Mesendoderm (in vitro differentiated cells): ENCODE measurements at regions not wholly inside any gene's neighbourhood (a gene's known extent, or its start where the extent isn't known, plus 50 kb on each side); places are given as distances from the start of the nearest gene placed in this dataset.
A peak's percentile ranks its signal among the peaks of the same experiment; 100 is the strongest.

Experiments
- DNase-seq: peaks from one replicate; pipeline ENCODE4 v3.0.0; 2013
- H2AK5ac ChIP-seq: 2 replicates; pipeline ENCODE4 v1.6.1; 2013; ENCODE audit warnings: low read length, inconsistent platforms
- H2BK120ac ChIP-seq: 2 replicates; pipeline ENCODE4 v1.6.1; 2013; ENCODE audit warnings: low read depth, mild to moderate bottlenecking, low read length, moderate library complexity, mixed read lengths
- H2BK15ac ChIP-seq: replicated peaks from 2 replicates; pipeline ENCODE4 v1.6.1; 2013; ENCODE audit warnings: low read depth, mild to moderate bottlenecking, moderate library complexity
- H2BK5ac ChIP-seq: 2 replicates; pipeline ENCODE4 v1.6.1; 2013; ENCODE audit warnings: low read length, inconsistent platforms
- H3K18ac ChIP-seq: 2 replicates; pipeline ENCODE4 v1.6.1; 2013; ENCODE audit warnings: mild to moderate bottlenecking, low read length, mixed read lengths
- H3K23ac ChIP-seq: one replicate; pipeline ENCODE4 v1.6.1; 2013; ENCODE audit warnings: low read length
- H3K27ac ChIP-seq: 2 replicates; pipeline ENCODE4 v1.5.1; 2013; ENCODE audit warnings: low read depth, mild to moderate bottlenecking, inconsistent platforms, low read length, moderate library complexity
- H3K27me3 ChIP-seq: 2 replicates; pipeline ENCODE4 v1.6.1; 2013; ENCODE audit warnings: low read length, control low read depth, mild to moderate bottlenecking, inconsistent platforms; ENCODE audit not compliant: insufficient read depth, poor library complexity
- H3K36me3 ChIP-seq: 2 replicates; pipeline ENCODE4 v1.6.1; 2013; ENCODE audit warnings: low read length, inconsistent platforms; ENCODE audit not compliant: control insufficient read depth, insufficient read depth
- H3K4ac ChIP-seq: one replicate; pipeline ENCODE4 v1.6.1; 2013; ENCODE audit warnings: low read depth, mild to moderate bottlenecking, low read length, moderate library complexity
- H3K4me1 ChIP-seq: 2 replicates; pipeline ENCODE4 v1.6.1; 2013; ENCODE audit warnings: low read depth, low read length, inconsistent platforms; ENCODE audit not compliant: control insufficient read depth
- H3K4me2 ChIP-seq: 2 replicates; pipeline ENCODE4 v1.6.1; 2013; ENCODE audit warnings: low read length
- H3K4me3 ChIP-seq: 2 replicates; pipeline ENCODE4 v1.5.1; 2013; ENCODE audit warnings: mild to moderate bottlenecking, low read length
- H3K56ac ChIP-seq: one replicate; pipeline ENCODE4 v1.6.1; 2013; ENCODE audit warnings: low read length
- H3K79me1 ChIP-seq: 2 replicates; pipeline ENCODE4 v1.6.1; 2013; ENCODE audit warnings: low read length, inconsistent platforms
- H3K79me2 ChIP-seq: 2 replicates; pipeline ENCODE4 v1.6.1; 2013; ENCODE audit warnings: mild to moderate bottlenecking, low read length; ENCODE audit not compliant: control insufficient read depth, insufficient read depth
- H3K9ac ChIP-seq: 2 replicates; pipeline ENCODE4 v1.6.1; 2013; ENCODE audit warnings: low read length, inconsistent platforms
- H4K5ac ChIP-seq: one replicate; pipeline ENCODE4 v1.6.1; 2013; ENCODE audit warnings: low read length
- H4K8ac ChIP-seq: one replicate; pipeline ENCODE4 v1.6.1; 2013; ENCODE audit warnings: low read depth, mild to moderate bottlenecking, control low read depth, low read length, moderate library complexity
- WGBS: extraction: QIAGEN DNeasy Blood & Tissue Kit; methylation state at CpG from one replicate; pipeline ENCODE4 v1.1.7; 2013; ENCODE audit warnings: low lambda C conversion rate, missing lambda C conversion rate; ENCODE audit not compliant: insufficient coverage; ENCODE audit errors: extremely low coverage; 5-methylcytosine and 5-hydroxymethylcytosine counted together

DNA sequence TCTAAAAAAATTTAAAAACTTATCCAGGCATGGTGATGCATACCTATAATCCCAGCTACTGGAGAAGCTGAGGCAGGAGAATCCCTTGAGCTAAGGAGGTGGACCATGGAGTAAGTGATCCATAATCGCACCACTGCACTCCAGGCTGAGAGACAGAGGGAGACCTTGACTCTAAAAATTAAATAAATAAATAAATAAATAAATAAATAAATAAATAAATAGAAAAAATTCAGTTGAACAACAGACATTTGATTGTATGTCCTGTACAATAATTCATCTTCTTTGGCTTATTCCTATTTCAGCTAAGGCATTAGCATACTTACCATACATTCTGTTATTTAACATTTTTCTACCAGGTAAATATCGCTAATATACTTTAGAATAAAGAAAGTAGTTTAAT is 726.1 kb upstream of the GALNTL6 start:
- Histone ChIP-seq H3K4me2 (no peak overlapping the region), H3K4me3 (no peak overlapping the region), H4K8ac (no peak overlapping the region), H4K5ac (no peak overlapping the region), H2BK15ac (no peak overlapping the region), H3K27ac (no peak overlapping the region), H3K79me2 (no peaks in the 10 kb centered on the region), H3K4ac (no peak overlapping the region), H3K9ac (no peak overlapping the region), H3K18ac (no peak overlapping the region), H3K4me1 (no peaks in the 10 kb centered on the region), H3K36me3 (no peaks in the 10 kb centered on the region), H2AK5ac (no peak overlapping the region), H3K56ac (no peak overlapping the region), H3K27me3 (no peaks in the 10 kb centered on the region), H2BK5ac (no peak overlapping the region), H3K79me1 (no peaks in the 10 kb centered on the region), H3K23ac (no peak overlapping the region), H2BK120ac (no peak overlapping the region)
- no CpG with 5 or more reads among the region's 2 CpGs for WGBS
- no peak for DNase-seq

DNA sequence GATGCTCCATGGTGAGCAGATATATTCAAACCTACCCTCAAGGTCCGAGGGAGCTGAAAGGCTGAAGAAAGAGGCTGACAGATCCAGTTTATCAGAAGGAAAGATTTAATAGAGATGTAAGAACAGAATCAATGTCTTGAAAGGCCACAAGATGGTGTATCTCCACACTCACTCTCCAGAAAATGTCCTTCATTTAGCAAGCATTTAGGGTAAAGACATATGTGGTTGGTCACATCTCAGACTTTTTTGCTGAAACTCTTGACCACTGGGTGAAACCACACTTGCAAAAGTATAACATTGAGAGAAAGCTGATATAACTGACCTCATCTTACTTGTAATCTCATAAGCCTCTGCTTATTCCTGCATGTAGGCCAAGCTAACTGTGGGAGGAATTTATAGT is 745.8 kb upstream of the GALNTL6 start:
- no peak overlapping the region for H3K27ac ChIP-seq
- no CpG with 5 or more reads among the region's 1 CpG for WGBS

DNA sequence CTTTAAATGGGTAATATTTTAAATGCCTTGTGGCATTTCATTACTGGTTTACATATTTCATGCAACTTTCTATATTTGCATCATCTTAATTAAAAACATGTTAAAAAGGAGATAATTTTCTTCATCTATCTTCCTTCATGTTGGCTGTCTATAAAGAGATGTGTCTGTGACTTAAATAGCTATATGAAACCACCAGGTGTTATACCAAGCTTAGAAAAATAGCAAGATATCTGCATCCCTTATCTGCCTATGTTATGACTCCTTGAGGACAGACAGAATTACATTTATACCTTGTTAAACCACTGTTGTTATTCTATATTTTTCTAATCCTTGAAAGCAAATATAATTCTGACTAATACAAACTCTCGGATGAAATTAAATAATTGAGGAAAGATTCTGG is 763.8 kb upstream of the GALNTL6 start:
- no peak overlapping the region for H3K18ac ChIP-seq
- no peaks in the 10 kb centered on the region for H3K4me1 ChIP-seq
- no peak overlapping the region for H4K8ac ChIP-seq
- no peaks in the 10 kb centered on the region for H3K27me3 ChIP-seq
- no peak overlapping the region for H2AK5ac ChIP-seq
- H2BK5ac ChIP-seq, result no peak overlapping the region
- no peak overlapping the region for H3K23ac ChIP-seq
- H3K36me3 ChIP-seq, result no peaks in the 10 kb centered on the region
- no peak overlapping the region for H2BK15ac ChIP-seq
- H2BK120ac ChIP-seq, result no peak overlapping the region
- H3K4me2 ChIP-seq, result no peak overlapping the region
- no peak overlapping the region for H3K4me3 ChIP-seq
- WGBS, result 100% methylated on average over 1 of the region's 1 CpG
- no peak overlapping the region for H3K4ac ChIP-seq
- H3K56ac ChIP-seq, result no peak overlapping the region
- H3K79me2 ChIP-seq, result no peaks in the 10 kb centered on the region
- H3K9ac ChIP-seq, result no peak overlapping the region
- no peak for DNase-seq
- no peaks in the 10 kb centered on the region for H3K79me1 ChIP-seq
- no peak overlapping the region for H3K27ac ChIP-seq
- no peak overlapping the region for H4K5ac ChIP-seq

More for the DNA sequence above, 745.8 kb upstream of the GALNTL6 start:
- Histone ChIP-seq H3K79me2 (no peaks in the 10 kb centered on the region), H3K4me1 (no peaks in the 10 kb centered on the region), H2BK5ac (no peak overlapping the region), H3K18ac (no peak overlapping the region), H3K4ac (no peak overlapping the region), H3K36me3 (no peaks in the 10 kb centered on the region), H3K4me2 (no peak overlapping the region), H3K27me3 (no peaks in the 10 kb centered on the region), H3K4me3 (no peak overlapping the region), H3K56ac (no peak overlapping the region), H4K5ac (no peak overlapping the region), H2BK15ac (no peak overlapping the region), H4K8ac (no peak overlapping the region), H2AK5ac (no peak overlapping the region), H3K9ac (no peak overlapping the region), H2BK120ac (no peak overlapping the region), H3K79me1 (no peaks in the 10 kb centered on the region), H3K23ac (no peak overlapping the region)
- DNase-seq, result peak; percentile 27

DNA sequence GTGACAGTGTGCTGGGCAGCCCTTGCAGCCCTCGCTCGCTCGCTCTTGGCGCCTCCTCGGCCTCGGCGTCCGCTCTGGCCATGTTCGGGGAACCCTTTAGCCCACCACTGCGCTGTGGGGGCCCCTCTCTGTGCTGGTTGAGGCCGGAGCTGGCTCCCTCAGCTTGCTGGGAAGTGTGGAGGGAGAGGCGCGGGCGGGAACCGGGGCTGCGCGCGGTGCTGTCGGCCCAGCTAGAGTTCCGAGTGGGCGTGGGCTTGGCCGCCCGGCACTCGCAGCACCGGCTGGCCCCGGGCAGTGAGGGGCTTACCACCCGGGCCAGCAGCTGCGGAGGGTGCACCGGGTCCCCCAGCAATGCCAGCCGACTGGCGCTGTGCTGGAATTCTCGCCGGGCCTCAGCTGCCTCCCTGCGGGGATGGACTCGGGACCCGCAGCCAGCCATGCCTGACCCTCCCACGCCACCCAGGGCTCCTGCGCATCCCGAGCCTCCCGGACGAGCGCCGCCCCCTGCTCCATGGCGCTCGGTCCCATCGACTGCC is 770.1 kb upstream of the GALNTL6 start:
- Histone ChIP-seq H3K4me3 (no peak overlapping the region), H2AK5ac (no peak overlapping the region), H3K27me3 (no peaks in the 10 kb centered on the region), H4K5ac (no peak overlapping the region), H4K8ac (no peak overlapping the region), H3K79me1 (no peaks in the 10 kb centered on the region), H2BK15ac (no peak overlapping the region), H3K23ac (no peak overlapping the region), H3K9ac (no peak overlapping the region), H3K4me1 (no peaks in the 10 kb centered on the region), H3K18ac (no peak overlapping the region), H3K4ac (no peak overlapping the region), H3K4me2 (no peak overlapping the region), H3K36me3 (no peaks in the 10 kb centered on the region), H2BK120ac (no peak overlapping the region), H2BK5ac (no peak overlapping the region), H3K79me2 (no peaks in the 10 kb centered on the region), H3K56ac (no peak overlapping the region), H3K27ac (no peak overlapping the region)
- no CpG with 5 or more reads among the region's 46 CpGs for WGBS
- no peak for DNase-seq

DNA sequence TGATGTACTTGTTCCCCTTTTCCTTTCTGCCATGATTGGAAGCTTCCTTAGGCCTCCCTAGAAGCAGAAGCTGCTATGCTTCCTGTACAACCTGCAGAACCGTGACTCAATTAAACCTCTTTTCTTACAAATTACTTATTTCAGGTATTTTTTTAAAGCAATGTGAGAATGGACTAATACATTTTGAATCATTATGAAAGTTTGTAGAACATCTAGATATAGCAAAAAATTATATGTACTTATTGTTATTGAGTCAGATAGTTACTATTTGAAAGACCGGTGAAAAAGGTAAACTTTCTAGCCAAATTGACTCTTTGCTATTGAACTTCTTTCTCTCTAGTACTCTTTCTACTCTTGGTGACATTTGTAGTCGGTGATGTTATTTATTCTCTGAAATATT is 777.3 kb upstream of the GALNTL6 start:
- Histone ChIP-seq H3K9ac (no peak overlapping the region), H3K79me2 (no peaks in the 10 kb centered on the region), H3K36me3 (no peaks in the 10 kb centered on the region), H4K5ac (no peak overlapping the region), H3K79me1 (no peaks in the 10 kb centered on the region), H3K18ac (no peak overlapping the region), H3K4me3 (no peak overlapping the region), H2AK5ac (no peak overlapping the region), H3K4me1 (no peaks in the 10 kb centered on the region), H3K56ac (no peak overlapping the region), H2BK15ac (no peak overlapping the region), H3K4me2 (no peak overlapping the region), H3K23ac (no peak overlapping the region), H2BK5ac (no peak overlapping the region), H4K8ac (no peak overlapping the region), H3K4ac (no peak overlapping the region), H3K27me3 (no peaks in the 10 kb centered on the region), H3K27ac (no peak overlapping the region), H2BK120ac (no peak overlapping the region)
- no CpG with 5 or more reads among the region's 3 CpGs for WGBS
- no peak for DNase-seq

DNA sequence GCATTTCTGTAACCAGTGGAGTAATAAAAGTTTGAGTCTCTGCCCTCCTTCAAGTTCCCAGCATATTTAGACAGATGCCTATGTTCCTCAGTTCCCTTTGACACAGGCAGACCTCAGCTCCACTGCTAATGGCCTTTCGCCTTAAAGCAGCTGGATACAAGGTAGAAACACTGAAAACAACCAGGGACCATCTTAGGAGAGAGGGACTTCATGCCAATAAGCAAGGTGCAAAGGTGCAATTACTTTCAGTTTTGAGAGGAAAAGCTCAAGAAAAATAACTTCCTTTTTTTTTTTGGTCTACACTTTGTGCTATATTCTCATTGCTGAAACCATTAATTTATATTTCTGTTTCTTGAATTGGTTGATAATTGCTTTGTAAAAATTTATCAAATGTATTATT is 781.9 kb upstream of the GALNTL6 start:
- Histone ChIP-seq H3K36me3 (no peaks in the 10 kb centered on the region), H3K56ac (no peak overlapping the region), H3K4ac (no peak overlapping the region), H3K4me1 (no peaks in the 10 kb centered on the region), H3K27ac (no peak overlapping the region), H4K5ac (no peak overlapping the region), H3K4me3 (no peak overlapping the region), H4K8ac (no peak overlapping the region), H2BK120ac (no peak overlapping the region), H3K23ac (no peak overlapping the region), H3K9ac (no peak overlapping the region), H3K4me2 (no peak overlapping the region), H2BK15ac (no peak overlapping the region), H3K79me1 (no peaks in the 10 kb centered on the region), H3K27me3 (no peaks in the 10 kb centered on the region), H2AK5ac (no peak overlapping the region), H3K18ac (no peak overlapping the region), H3K79me2 (no peaks in the 10 kb centered on the region), H2BK5ac (no peak overlapping the region)
- no CpG with 5 or more reads among the region's 1 CpG for WGBS
- DNase-seq, result no peak
